WTC11 (cell line): ENCODE measurements at regions not wholly inside any gene's neighbourhood (a gene's known extent, or its start where the extent isn't known, plus 50 kb on each side); places are given as distances from the start of the nearest gene placed in this dataset.

ENCODE experiments used
- CTCF ChIP-seq: fragments of 200-600 bp; IDR thresholded peaks from 2 replicates; pipeline ENCODE4 v1.8.0; 2022; ENCODE audit warnings: antibody characterized with exemption
- GABPB1 ChIP-seq: sonication (generic); formaldehyde crosslinking; IDR thresholded peaks from 2 replicates; pipeline ENCODE4 v1.8.1; 2023; ENCODE audit warnings: mild to moderate bottlenecking, missing genetic modification reagents
- NFE2L1 ChIP-seq: sonication (generic); formaldehyde crosslinking; IDR thresholded peaks from 2 replicates; pipeline ENCODE4 v1.8.1; 2023; ENCODE audit warnings: missing genetic modification reagents
- TF ChIP-seq, protein P1 (sequence below): sonication (generic); formaldehyde crosslinking; IDR thresholded peaks from 2 replicates; pipeline ENCODE4 v1.8.0; 2022; ENCODE audit warnings: mild to moderate bottlenecking, missing genetic modification reagents
- TF ChIP-seq, protein P2 (sequence below): sonication (generic); formaldehyde crosslinking; IDR thresholded peaks from 2 replicates; pipeline ENCODE4 v1.8.1; 2022; ENCODE audit warnings: mild to moderate bottlenecking, missing genetic modification reagents, moderate library complexity, borderline replicate concordance

DNA sequence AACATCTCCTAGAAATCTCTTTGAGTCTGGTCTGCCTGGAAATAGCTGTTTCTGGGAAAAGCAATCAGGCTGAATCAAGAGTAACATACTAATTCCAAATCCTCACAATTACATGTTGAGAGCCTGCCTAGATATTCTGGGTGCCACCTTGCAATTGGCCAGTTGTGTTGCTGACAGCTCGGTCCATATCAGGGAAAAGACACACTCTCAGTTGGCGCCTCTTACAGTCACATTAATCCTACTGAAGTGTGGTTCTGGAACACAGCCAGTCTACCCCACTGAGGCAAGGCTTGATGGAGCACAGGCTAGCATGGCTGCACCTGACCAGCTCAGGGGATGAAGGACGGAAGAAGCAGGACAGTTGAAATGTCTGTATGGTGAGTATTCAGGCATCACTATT, 121.4 kb upstream of the TAB2 start:
- TF ChIP-seq, protein P1, sequence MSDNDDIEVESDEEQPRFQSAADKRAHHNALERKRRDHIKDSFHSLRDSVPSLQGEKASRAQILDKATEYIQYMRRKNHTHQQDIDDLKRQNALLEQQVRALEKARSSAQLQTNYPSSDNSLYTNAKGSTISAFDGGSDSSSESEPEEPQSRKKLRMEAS (CRISPR knock-in tag), result no peak
- TF ChIP-seq CTCF (no peak), GABPB1 (CRISPR knock-in tag) (no peak), NFE2L1 (no peak)
- TF ChIP-seq, protein P2, sequence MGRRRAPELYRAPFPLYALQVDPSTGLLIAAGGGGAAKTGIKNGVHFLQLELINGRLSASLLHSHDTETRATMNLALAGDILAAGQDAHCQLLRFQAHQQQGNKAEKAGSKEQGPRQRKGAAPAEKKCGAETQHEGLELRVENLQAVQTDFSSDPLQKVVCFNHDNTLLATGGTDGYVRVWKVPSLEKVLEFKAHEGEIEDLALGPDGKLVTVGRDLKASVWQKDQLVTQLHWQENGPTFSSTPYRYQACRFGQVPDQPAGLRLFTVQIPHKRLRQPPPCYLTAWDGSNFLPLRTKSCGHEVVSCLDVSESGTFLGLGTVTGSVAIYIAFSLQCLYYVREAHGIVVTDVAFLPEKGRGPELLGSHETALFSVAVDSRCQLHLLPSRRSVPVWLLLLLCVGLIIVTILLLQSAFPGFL (CRISPR knock-in tag), result no peak
